Gastrocnemius medialis (tissue), 4 donors: ENCODE measurements at regions not wholly inside any gene's neighbourhood (a gene's known extent, or its start where the extent isn't known, plus 50 kb on each side); places are given as distances from the start of the nearest gene placed in this dataset.

Experiments used
- POLR2A ChIP-seq, 2 donors: fragments of 450-650 bp; IDR thresholded peaks; one replicate each; pipeline ENCODE4 v1.6.1; 2017; ENCODE audit warnings: antibody characterized with exemption in 2 of 2, mild to moderate bottlenecking in 2 of 2, moderate library complexity in 2 of 2
- TF ChIP-seq, protein P1 (sequence below), 5 experiments: fragments of 450-650 bp in 3 of 5; fragments of 200-600 bp in 2 of 5; sonication (generic) in 2 of 5; IDR thresholded peaks in 4 of 5; conservative IDR thresholded peaks in 1 of 5; 1 replicate in 4 of 5; 2 replicates in 1 of 5; pipeline ENCODE4 v1.5.1; 2016 to 2019; ENCODE audit warnings: antibody characterized with exemption in 5 of 5, mild to moderate bottlenecking in 3 of 5, moderate library complexity in 3 of 5

DNA sequence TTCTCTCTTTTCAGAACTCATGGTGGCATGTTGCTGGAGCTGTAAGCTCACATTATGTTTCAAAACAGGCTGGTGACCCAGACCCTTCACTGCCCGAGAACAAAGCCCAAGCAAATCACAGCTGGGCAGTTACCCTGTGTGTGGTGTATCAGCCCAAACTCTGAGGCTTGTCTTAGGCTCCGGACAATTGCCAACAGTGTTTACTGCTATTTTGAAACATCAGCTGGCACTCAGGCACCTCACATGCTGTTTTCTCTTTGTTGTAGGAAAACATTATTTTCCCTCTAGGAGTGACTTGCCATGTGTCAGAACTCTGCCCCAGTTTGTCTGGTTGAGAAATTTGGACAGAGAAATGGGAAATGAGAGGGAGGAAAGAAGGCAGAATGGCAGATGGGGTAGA is 237.6 kb upstream of the APCDD1 start:
- TF ChIP-seq, protein P1, sequence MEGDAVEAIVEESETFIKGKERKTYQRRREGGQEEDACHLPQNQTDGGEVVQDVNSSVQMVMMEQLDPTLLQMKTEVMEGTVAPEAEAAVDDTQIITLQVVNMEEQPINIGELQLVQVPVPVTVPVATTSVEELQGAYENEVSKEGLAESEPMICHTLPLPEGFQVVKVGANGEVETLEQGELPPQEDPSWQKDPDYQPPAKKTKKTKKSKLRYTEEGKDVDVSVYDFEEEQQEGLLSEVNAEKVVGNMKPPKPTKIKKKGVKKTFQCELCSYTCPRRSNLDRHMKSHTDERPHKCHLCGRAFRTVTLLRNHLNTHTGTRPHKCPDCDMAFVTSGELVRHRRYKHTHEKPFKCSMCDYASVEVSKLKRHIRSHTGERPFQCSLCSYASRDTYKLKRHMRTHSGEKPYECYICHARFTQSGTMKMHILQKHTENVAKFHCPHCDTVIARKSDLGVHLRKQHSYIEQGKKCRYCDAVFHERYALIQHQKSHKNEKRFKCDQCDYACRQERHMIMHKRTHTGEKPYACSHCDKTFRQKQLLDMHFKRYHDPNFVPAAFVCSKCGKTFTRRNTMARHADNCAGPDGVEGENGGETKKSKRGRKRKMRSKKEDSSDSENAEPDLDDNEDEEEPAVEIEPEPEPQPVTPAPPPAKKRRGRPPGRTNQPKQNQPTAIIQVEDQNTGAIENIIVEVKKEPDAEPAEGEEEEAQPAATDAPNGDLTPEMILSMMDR (IDR thresholded peaks at IDR 0.05 in 4 of 5, conservative IDR thresholded peaks at IDR 0.05 in 1 of 5) = no peak
- TF ChIP-seq POLR2A (IDR thresholded peaks at IDR 0.05) = no peak
